SU-DHL-6 (cell line): ENCODE measurements at regions not wholly inside any gene's neighbourhood (a gene's known extent, or its start where the extent isn't known, plus 50 kb on each side); places are given as distances from the start of the nearest gene placed in this dataset.

Experiments used
- H2AFZ ChIP-seq: fragments of 200-600 bp; sonication (generic); 2 replicates; pipeline ENCODE4 v1.6.1; 2014; ENCODE audit warnings: low read depth, mild to moderate bottlenecking, moderate library complexity, mixed read lengths, antibody characterized with exemption, low read length; ENCODE audit not compliant: severe bottlenecking
- H3F3A ChIP-seq: fragments of 200-600 bp; shearing (Covaris generic); 2 replicates; pipeline ENCODE4 v1.6.0; 2016; ENCODE audit warnings: antibody characterized with exemption, mild to moderate bottlenecking; ENCODE audit not compliant: insufficient read depth
- H3K27ac ChIP-seq: fragments of 200-600 bp; sonication (generic); 2 replicates; pipeline ENCODE4 v1.5.1; 2016; ENCODE audit warnings: low read depth, mild to moderate bottlenecking, low read length, moderate library complexity, mixed read lengths
- H3K27me3 ChIP-seq: fragments of 200-600 bp; sonication (generic), shearing (Covaris generic); 2 replicates; pipeline ENCODE4 v1.6.0; 2014; ENCODE audit warnings: mild to moderate bottlenecking, low read length
- H3K36me3 ChIP-seq: fragments of 200-600 bp; sonication (generic); 2 replicates; pipeline ENCODE4 v1.6.1; 2014; ENCODE audit warnings: mild to moderate bottlenecking, low read length, mixed read lengths
- H3K4me2 ChIP-seq: fragments of 300-600, 200-600 bp; shearing (Covaris generic), sonication (generic); 2 replicates; pipeline ENCODE4 v1.6.0; 2014; ENCODE audit warnings: low read length, low read depth, mild to moderate bottlenecking; ENCODE audit not compliant: poor library complexity, severe bottlenecking
- H3K4me3 ChIP-seq: fragments of 200-600 bp; sonication (generic); 2 replicates; pipeline ENCODE4 v1.5.1; 2014; ENCODE audit warnings: antibody characterized with exemption, low read length, mild to moderate bottlenecking, mixed read lengths; ENCODE audit not compliant: insufficient read depth, poor library complexity, severe bottlenecking
- H3K79me2 ChIP-seq: fragments of 200-600 bp; sonication (generic); 2 replicates; pipeline ENCODE4 v1.6.1; 2014; ENCODE audit warnings: mild to moderate bottlenecking, low read length, moderate library complexity; ENCODE audit not compliant: insufficient read depth
- H3K9ac ChIP-seq: fragments of 200-600 bp; sonication (generic); 2 replicates; pipeline ENCODE4 v1.7.0; 2014; ENCODE audit warnings: mild to moderate bottlenecking, low read length
- H3K9me2 ChIP-seq: fragments of 200-600 bp; sonication (generic); replicated peaks from 2 replicates; pipeline ENCODE4 v1.6.1; 2014; ENCODE audit warnings: low read length; ENCODE audit not compliant: insufficient read depth
- H3K9me3 ChIP-seq: fragments of 200-600 bp; sonication (generic); 2 replicates; pipeline ENCODE4 v1.6.1; 2014; ENCODE audit warnings: low read length, mixed read lengths; ENCODE audit not compliant: insufficient read depth
- H4K20me1 ChIP-seq: fragments of 200-600 bp; sonication (generic); 2 replicates; pipeline ENCODE4 v1.6.1; 2014; ENCODE audit warnings: low read depth, mild to moderate bottlenecking, antibody characterized with exemption, low read length, moderate library complexity, mixed read lengths
- CTCF ChIP-seq: fragments of 200-600 bp; sonication (generic); IDR thresholded peaks from one replicate; pipeline ENCODE4 v1.5.1; 2017; ENCODE audit warnings: antibody characterized with exemption, mild to moderate bottlenecking, low read length, moderate library complexity; ENCODE audit not compliant: insufficient read depth, poor library complexity, severe bottlenecking
- EZH2phosphoT487 ChIP-seq: fragments of 200-600 bp; sonication (generic), shearing (Covaris generic); conservative IDR thresholded peaks from 2 replicates; pipeline ENCODE4 v1.6.1; 2018; ENCODE audit warnings: mild to moderate bottlenecking, antibody characterized with exemption, low read length, moderate library complexity, mixed read lengths

- Histone ChIP-seq H4K20me1 (no peaks in the 10 kb centered on the region), H3K79me2 (no peaks in the 10 kb centered on the region), H3K9ac (no peak overlapping the region), H3K27ac (no peak overlapping the region), H3K4me2 (no peak overlapping the region), H2AFZ (no peak overlapping the region), H3K36me3 (no peaks in the 10 kb centered on the region), H3F3A (no peaks in the 10 kb centered on the region), H3K9me2 (no peaks in the 10 kb centered on the region), H3K4me3 (no peak overlapping the region), H3K9me3 (no peaks in the 10 kb centered on the region), H3K27me3 (no peaks in the 10 kb centered on the region)
- no peak for TF ChIP-seq CTCF
- TF ChIP-seq EZH2phosphoT487, result no peak
These were observed 74.8 kb upstream of the SALL1 start for GRCh38 chr16:51225878-51226277.

- Histone ChIP-seq H3K9me3 (no peaks in the 10 kb centered on the region), H4K20me1 (no peaks in the 10 kb centered on the region), H3F3A (no peaks in the 10 kb centered on the region), H3K27ac (no peak overlapping the region), H3K36me3 (no peaks in the 10 kb centered on the region), H3K9me2 (no peaks in the 10 kb centered on the region), H3K9ac (no peak overlapping the region), H3K27me3 (no peaks in the 10 kb centered on the region), H3K79me2 (no peaks in the 10 kb centered on the region), H2AFZ (no peak overlapping the region), H3K4me2 (no peak overlapping the region), H3K4me3 (no peak overlapping the region)
- TF ChIP-seq CTCF (no peak), EZH2phosphoT487 (no peak)
These were observed 73.2 kb upstream of the SALL1 start for GRCh38 chr16:51224317-51224716.

GRCh38 chr16:51222016-51222415 is 70.9 kb upstream of the SALL1 start:
- Histone ChIP-seq H3K4me2 (no peak overlapping the region), H2AFZ (no peak overlapping the region), H3K9me3 (no peaks in the 10 kb centered on the region), H4K20me1 (no peaks in the 10 kb centered on the region), H3K9ac (no peak overlapping the region), H3K4me3 (no peak overlapping the region), H3K27ac (no peak overlapping the region), H3K36me3 (no peaks in the 10 kb centered on the region), H3K27me3 (no peaks in the 10 kb centered on the region), H3K9me2 (no peaks in the 10 kb centered on the region; the same call in 1 of the 2 replicates), H3K79me2 (no peaks in the 10 kb centered on the region), H3F3A (no peaks in the 10 kb centered on the region)
- TF ChIP-seq CTCF (no peak), EZH2phosphoT487 (no peak)
